Endothelial cell of umbilical vein (primary cell): ENCODE measurements at regions not wholly inside any gene's neighbourhood (a gene's known extent, or its start where the extent isn't known, plus 50 kb on each side); places are given as distances from the start of the nearest gene placed in this dataset.

Experiments used
- BruUV-seq: library from RNA; stranded (reverse); fragments of 400-500 nt; replicated peaks from 2 replicates; lab custom pipeline; 2021; lab: Mats Ljungman, UMichigan
- CTCF ChIA-PET: fragments of 300-600, 350-600 bp; sonication (Branson Sonifier 250); formaldehyde crosslinking; loops from one replicate; lab custom pipeline; 2021; ENCODE audit warnings: antibody characterized with exemption, inconsistent platforms; lab: Charles Lee
- POLR2A ChIA-PET: fragments of 300-600, 350-600 bp; sonication (Branson Sonifier 250); formaldehyde crosslinking; loops from one replicate; lab custom pipeline; 2021; ENCODE audit warnings: antibody characterized with exemption, inconsistent platforms; lab: Charles Lee
- DNase-seq: peaks from one replicate; pipeline ENCODE4 v3.0.0-alpha.2; 2011; ENCODE audit warnings: low read depth, low spot score
- FAIRE-seq: peaks from 2 replicates; lab custom pipeline; 2011; peaks lifted over from hg19 to GRCh38; lab: Jason Lieb, UNC
- H2AFZ ChIP-seq: 2 replicates; pipeline ENCODE4 v1.6.0; 2012; ENCODE audit warnings: low read depth, low read length, control low read depth, inconsistent platforms
- H3K27ac ChIP-seq: 2 replicates; pipeline ENCODE4 v1.5.1; 2011; ENCODE audit warnings: low read depth, mild to moderate bottlenecking, control low read depth, low read length, moderate library complexity; ENCODE audit not compliant: insufficient read depth
- H3K27me3 ChIP-seq, 2 experiments: 2 replicates each; pipeline versions ENCODE4 v1.6.0 to v1.6.1; 2011; ENCODE audit warnings: low read length in 2 of 2, mixed read lengths in 1 of 2; ENCODE audit not compliant: control insufficient read depth in 2 of 2, insufficient read depth in 2 of 2
- H3K36me3 ChIP-seq, 2 experiments: 2 replicates in 1 of 2; 3 replicates in 1 of 2; pipeline ENCODE4 v1.5.1; 2011; ENCODE audit warnings: low read length in 2 of 2, mild to moderate bottlenecking in 1 of 2, moderate library complexity in 1 of 2; ENCODE audit not compliant: control insufficient read depth in 2 of 2, insufficient read depth in 2 of 2; ENCODE audit errors: extremely low read depth in 1 of 2
- H3K4me1 ChIP-seq: 3 replicates; pipeline ENCODE4 v1.5.1; 2011; ENCODE audit warnings: mild to moderate bottlenecking, low read length; ENCODE audit not compliant: control insufficient read depth, insufficient read depth; ENCODE audit errors: extremely low read depth
- H3K4me2 ChIP-seq: 2 replicates; pipeline ENCODE4 v1.6.1; 2011; ENCODE audit warnings: low read length, control low read depth, mixed read lengths; ENCODE audit not compliant: insufficient read depth
- H3K4me3 ChIP-seq, 3 experiments: fragments of 200-600 bp in 1 of 3; sonication (generic), shearing (Covaris generic) in 1 of 3; replicated peaks in 1 of 3; 2 replicates each; pipeline ENCODE4 v1.5.1; 2011 to 2016; ENCODE audit warnings: control low read depth in 3 of 3, low read length in 3 of 3, mild to moderate bottlenecking in 2 of 3, inconsistent platforms in 1 of 3, low read depth in 1 of 3, moderate library complexity in 1 of 3; ENCODE audit not compliant: insufficient read depth in 1 of 3
- H3K79me2 ChIP-seq: 2 replicates; pipeline ENCODE4 v1.6.0; 2012; ENCODE audit warnings: low read length, inconsistent platforms; ENCODE audit not compliant: control insufficient read depth, insufficient read depth
- H3K9ac ChIP-seq: replicated peaks from 2 replicates; pipeline ENCODE3; 2011; ENCODE audit warnings: low read length, control low read depth; ENCODE audit not compliant: insufficient read depth; ENCODE audit errors: extremely low read depth
- H3K9me1 ChIP-seq: replicated peaks from 3 replicates; pipeline ENCODE4 v1.6.0; 2011; ENCODE audit warnings: mild to moderate bottlenecking, low read length; ENCODE audit not compliant: control insufficient read depth, insufficient read depth; ENCODE audit errors: extremely low read depth
- H3K9me3 ChIP-seq: replicated peaks from 2 replicates; pipeline ENCODE4 v1.5.1; 2012; ENCODE audit warnings: low read length, inconsistent platforms; ENCODE audit not compliant: control insufficient read depth, insufficient read depth
- H4K20me1 ChIP-seq: replicated peaks from 2 replicates; pipeline ENCODE3; 2011; ENCODE audit warnings: mild to moderate bottlenecking, low read length; ENCODE audit not compliant: control insufficient read depth, insufficient read depth; ENCODE audit errors: extremely low read depth
- CTCF ChIP-seq, 2 donors: IDR thresholded peaks; 1 replicate in 1 of 2; 2 replicates in 1 of 2; pipeline ENCODE4 v1.5.1; 2011; ENCODE audit warnings: low read length in 2 of 2, mild to moderate bottlenecking in 2 of 2, moderate library complexity in 2 of 2, control low read depth in 1 of 2, inconsistent platforms in 1 of 2, low read depth in 1 of 2; ENCODE audit not compliant: insufficient read depth in 1 of 2; ENCODE audit errors: extremely low read depth in 1 of 2
- EZH2 ChIP-seq: IDR thresholded peaks from 2 replicates; pipeline ENCODE4 v1.6.1; 2012; ENCODE audit warnings: borderline replicate concordance, low read depth, mild to moderate bottlenecking, moderate library complexity, low read length, inconsistent platforms; ENCODE audit not compliant: severe bottlenecking
- FOS ChIP-seq: IDR thresholded peaks from 2 replicates; pipeline ENCODE4 v1.6.1; 2011; ENCODE audit warnings: mild to moderate bottlenecking, low read length, moderate library complexity, borderline replicate concordance; ENCODE audit not compliant: insufficient read depth
- GATA2 ChIP-seq: IDR thresholded peaks from 2 replicates; pipeline ENCODE4 v1.7.0; 2011; ENCODE audit warnings: low read depth, mild to moderate bottlenecking, moderate library complexity, mixed read lengths, low read length; ENCODE audit not compliant: insufficient read length, insufficient read depth
- JUN ChIP-seq: IDR thresholded peaks from 2 replicates; pipeline ENCODE4 v1.6.1; 2011; ENCODE audit warnings: borderline replicate concordance, low read depth; ENCODE audit not compliant: insufficient read length, insufficient read depth
- MYC ChIP-seq: IDR thresholded peaks from one replicate; pipeline ENCODE4 v1.6.1; 2011; ENCODE audit warnings: mild to moderate bottlenecking, low read depth, low read length
- POLR2A ChIP-seq: IDR thresholded peaks from 2 replicates; pipeline ENCODE4 v1.6.1; 2012; ENCODE audit warnings: low read depth, mild to moderate bottlenecking, control low read depth, low read length
- POLR2AphosphoS5 ChIP-seq: IDR thresholded peaks from 2 replicates; pipeline ENCODE4 v1.6.1; 2012; ENCODE audit warnings: low read depth, mild to moderate bottlenecking, control low read depth, low read length, moderate library complexity; ENCODE audit not compliant: insufficient read depth
- dilution Hi-C: fragments of 300-500 bp; cut with MboI; formaldehyde crosslinking; loops from one replicate; pipeline ENCODE4 v1.15.0; 2019; ENCODE audit warnings: low sequenced_read_pairs; ENCODE audit not compliant: extremely low pct_ligation_motif_present
- intact Hi-C: fragments of 100-400 bp; cut with micrococcal nuclease; formaldehyde crosslinking; loops from one replicate; pipeline ENCODE4 v1.10.0; 2022
- TF ChIP-seq, protein P1 (sequence below): IDR thresholded peaks from 2 replicates; pipeline ENCODE4 v1.6.1; 2011; ENCODE audit not compliant: insufficient read depth, insufficient read length

GRCh38 chr12:61107118-61107517 is 1153.1 kb upstream of the USP15 start:
- TF ChIP-seq GATA2 (no peak), CTCF (IDR thresholded peaks at IDR 0.05; ENCODE audit: extremely low read depth in 1 of 2, insufficient read depth in 1 of 2, low read depth in 1 of 2, low read length in 2 of 2) (no peak), JUN (no peak), FOS (no peak), MYC (no peak), POLR2A (no peak), EZH2 (no peak), POLR2AphosphoS5 (no peak)
- TF ChIP-seq, protein P1, sequence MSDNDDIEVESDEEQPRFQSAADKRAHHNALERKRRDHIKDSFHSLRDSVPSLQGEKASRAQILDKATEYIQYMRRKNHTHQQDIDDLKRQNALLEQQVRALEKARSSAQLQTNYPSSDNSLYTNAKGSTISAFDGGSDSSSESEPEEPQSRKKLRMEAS, result no peak
- POLR2A ChIA-PET, result no interaction called here
- Histone ChIP-seq H3K4me1 (no peaks in the 10 kb centered on the region), H4K20me1 (no peaks in the 10 kb centered on the region), H3K9me1 (no peaks in the 10 kb centered on the region), H3K9me3 (no peaks in the 10 kb centered on the region), H3K9ac (no peak overlapping the region), H3K27ac (no peak overlapping the region), H3K79me2 (no peaks in the 10 kb centered on the region), H3K4me3 (no peak overlapping the region), H3K36me3 (no peaks in the 10 kb centered on the region), H3K4me2 (no peak overlapping the region), H3K27me3 (no peaks in the 10 kb centered on the region), H2AFZ (no peak overlapping the region)
- DNase-seq (no peak), FAIRE-seq (no peak)
- CTCF ChIA-PET, result no interaction called here
- intact Hi-C loops (no loop called here), dilution Hi-C loops (no loop called here)
- no TSS peak for BruUV-seq
